Osteocyte (in vitro differentiated cells): ENCODE measurements at regions not wholly inside any gene's neighbourhood (a gene's known extent, or its start where the extent isn't known, plus 50 kb on each side); places are given as distances from the start of the nearest gene placed in this dataset.

Experiments used
- DNase-seq: peaks from one replicate; pipeline ENCODE4 v3.0.0; 2021; ENCODE audit warnings: mixed read lengths; ENCODE audit not compliant: unreplicated experiment; ENCODE audit errors: extremely low spot score
- H3K27ac Mint-ChIP-seq: one replicate; pipeline ENCODE4 v1.8.0; 2021; ENCODE audit warnings: mild to moderate bottlenecking, mixed read lengths; ENCODE audit not compliant: unreplicated experiment
- H3K27me3 Mint-ChIP-seq: one replicate; pipeline ENCODE4 v1.8.0; 2021; ENCODE audit warnings: mixed read lengths; ENCODE audit not compliant: unreplicated experiment
- H3K36me3 Mint-ChIP-seq: one replicate; pipeline ENCODE4 v1.8.0; 2021; ENCODE audit warnings: mixed read lengths; ENCODE audit not compliant: unreplicated experiment
- H3K4me1 Mint-ChIP-seq: one replicate; pipeline ENCODE4 v1.8.0; 2021; ENCODE audit warnings: mixed read lengths; ENCODE audit not compliant: unreplicated experiment
- H3K4me3 Mint-ChIP-seq: one replicate; pipeline ENCODE4 v1.8.0; 2021; ENCODE audit warnings: mild to moderate bottlenecking, moderate library complexity, mixed read lengths; ENCODE audit not compliant: unreplicated experiment
- H3K9me3 Mint-ChIP-seq: one replicate; pipeline ENCODE4 v1.8.0; 2021; ENCODE audit warnings: mixed read lengths; ENCODE audit not compliant: unreplicated experiment
- TF ChIP-seq, protein P1 (sequence below): fragments of 200-600 bp; sonication (generic); IDR thresholded peaks from 2 replicates; pipeline ENCODE4 v1.5.0; 2021; ENCODE audit warnings: antibody characterized with exemption, mild to moderate bottlenecking, moderate library complexity

DNA sequence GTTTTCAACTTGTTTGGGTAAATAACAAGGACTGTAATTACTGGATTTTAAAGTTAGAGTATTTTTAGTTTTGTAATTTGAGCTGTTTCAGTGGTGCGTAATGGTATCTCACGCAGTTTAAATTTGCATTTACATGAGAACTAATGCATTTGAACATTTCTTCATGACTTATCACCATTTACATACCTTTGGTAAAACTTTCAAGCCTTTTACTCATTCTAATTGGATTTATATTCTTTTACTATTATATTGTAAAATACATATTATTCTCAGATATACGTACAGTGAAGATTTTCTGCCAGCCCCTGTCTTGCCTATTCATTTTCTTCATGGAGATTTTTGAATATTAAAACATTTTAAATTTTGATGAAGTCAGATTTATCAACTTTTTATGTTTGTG, 703.8 kb downstream of the MECOM start:
- Mint-ChIP-seq H3K27ac (no peak overlapping the region), H3K36me3 (no peaks in the 10 kb centered on the region), H3K27me3 (peaks cover 14% of the 10 kb centered on the region), H3K4me3 (no peak overlapping the region), H3K9me3 (peaks cover under 1% of the 10 kb centered on the region), H3K4me1 (no peaks in the 10 kb centered on the region)
- DNase-seq, result no peak
- TF ChIP-seq, protein P1, sequence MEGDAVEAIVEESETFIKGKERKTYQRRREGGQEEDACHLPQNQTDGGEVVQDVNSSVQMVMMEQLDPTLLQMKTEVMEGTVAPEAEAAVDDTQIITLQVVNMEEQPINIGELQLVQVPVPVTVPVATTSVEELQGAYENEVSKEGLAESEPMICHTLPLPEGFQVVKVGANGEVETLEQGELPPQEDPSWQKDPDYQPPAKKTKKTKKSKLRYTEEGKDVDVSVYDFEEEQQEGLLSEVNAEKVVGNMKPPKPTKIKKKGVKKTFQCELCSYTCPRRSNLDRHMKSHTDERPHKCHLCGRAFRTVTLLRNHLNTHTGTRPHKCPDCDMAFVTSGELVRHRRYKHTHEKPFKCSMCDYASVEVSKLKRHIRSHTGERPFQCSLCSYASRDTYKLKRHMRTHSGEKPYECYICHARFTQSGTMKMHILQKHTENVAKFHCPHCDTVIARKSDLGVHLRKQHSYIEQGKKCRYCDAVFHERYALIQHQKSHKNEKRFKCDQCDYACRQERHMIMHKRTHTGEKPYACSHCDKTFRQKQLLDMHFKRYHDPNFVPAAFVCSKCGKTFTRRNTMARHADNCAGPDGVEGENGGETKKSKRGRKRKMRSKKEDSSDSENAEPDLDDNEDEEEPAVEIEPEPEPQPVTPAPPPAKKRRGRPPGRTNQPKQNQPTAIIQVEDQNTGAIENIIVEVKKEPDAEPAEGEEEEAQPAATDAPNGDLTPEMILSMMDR, result no peak

- TF ChIP-seq, protein P1, result no peak
- DNase-seq, result no peak
- Mint-ChIP-seq H3K4me1 (no peaks in the 10 kb centered on the region), H3K27me3 (peaks cover 15% of the 10 kb centered on the region), H3K4me3 (no peak overlapping the region), H3K9me3 (peaks cover 5% of the 10 kb centered on the region), H3K27ac (no peak overlapping the region), H3K36me3 (no peaks in the 10 kb centered on the region)
Observed at GRCh38 chr3:168958466-168958865, 705.0 kb downstream of the MECOM start.

GRCh38 chr3:168956076-168956475, 707.4 kb downstream of the MECOM start:
- TF ChIP-seq, protein P1, result no peak
- H3K36me3 Mint-ChIP-seq, result no peaks in the 10 kb centered on the region
- H3K9me3 Mint-ChIP-seq, result peaks cover 5% of the 10 kb centered on the region
- H3K27ac Mint-ChIP-seq, result no peak overlapping the region
- DNase-seq, result no peak
- no peaks in the 10 kb centered on the region for H3K4me1 Mint-ChIP-seq
- no peak overlapping the region for H3K4me3 Mint-ChIP-seq
- peaks cover 14% of the 10 kb centered on the region for H3K27me3 Mint-ChIP-seq

GRCh38 chr3:168952551-168952950, 711.0 kb downstream of the MECOM start:
- Mint-ChIP-seq H3K4me3 (no peak overlapping the region), H3K27me3 (peaks cover 18% of the 10 kb centered on the region), H3K9me3 (peaks cover 5% of the 10 kb centered on the region), H3K27ac (no peak overlapping the region), H3K36me3 (no peaks in the 10 kb centered on the region), H3K4me1 (no peaks in the 10 kb centered on the region)
- DNase-seq, result no peak
- TF ChIP-seq, protein P1, result peak; percentile 50

GRCh38 chr3:168951884-168952283, 711.6 kb downstream of the MECOM start:
- peaks cover 5% of the 10 kb centered on the region for H3K9me3 Mint-ChIP-seq
- TF ChIP-seq, protein P1, result no peak
- H3K36me3 Mint-ChIP-seq, result no peaks in the 10 kb centered on the region
- no peak overlapping the region for H3K4me3 Mint-ChIP-seq
- no peak overlapping the region for H3K27ac Mint-ChIP-seq
- DNase-seq, result no peak
- peaks cover 21% of the 10 kb centered on the region for H3K27me3 Mint-ChIP-seq
- H3K4me1 Mint-ChIP-seq, result no peaks in the 10 kb centered on the region
